OCI-LY1 (cell line): ENCODE measurements at regions not wholly inside any gene's neighbourhood (a gene's known extent, or its start where the extent isn't known, plus 50 kb on each side); places are given as distances from the start of the nearest gene placed in this dataset.

Experiments
- EZH2 ChIP-seq: fragments of 200-600 bp; sonication (generic), shearing (Covaris generic); IDR thresholded peaks from 2 replicates; pipeline ENCODE4 v1.8.0; 2017; ENCODE audit warnings: borderline replicate concordance, mixed run types, mild to moderate bottlenecking, antibody characterized with exemption, low read length, moderate library complexity, mixed read lengths
- TF ChIP-seq, protein P1 (sequence below): fragments of 200-600 bp; sonication (generic), shearing (Covaris generic); IDR thresholded peaks from 2 replicates; pipeline ENCODE4 v1.5.1; 2017; ENCODE audit warnings: mild to moderate bottlenecking, antibody characterized with exemption, low read length, moderate library complexity, mixed read lengths

- TF ChIP-seq, protein P1, sequence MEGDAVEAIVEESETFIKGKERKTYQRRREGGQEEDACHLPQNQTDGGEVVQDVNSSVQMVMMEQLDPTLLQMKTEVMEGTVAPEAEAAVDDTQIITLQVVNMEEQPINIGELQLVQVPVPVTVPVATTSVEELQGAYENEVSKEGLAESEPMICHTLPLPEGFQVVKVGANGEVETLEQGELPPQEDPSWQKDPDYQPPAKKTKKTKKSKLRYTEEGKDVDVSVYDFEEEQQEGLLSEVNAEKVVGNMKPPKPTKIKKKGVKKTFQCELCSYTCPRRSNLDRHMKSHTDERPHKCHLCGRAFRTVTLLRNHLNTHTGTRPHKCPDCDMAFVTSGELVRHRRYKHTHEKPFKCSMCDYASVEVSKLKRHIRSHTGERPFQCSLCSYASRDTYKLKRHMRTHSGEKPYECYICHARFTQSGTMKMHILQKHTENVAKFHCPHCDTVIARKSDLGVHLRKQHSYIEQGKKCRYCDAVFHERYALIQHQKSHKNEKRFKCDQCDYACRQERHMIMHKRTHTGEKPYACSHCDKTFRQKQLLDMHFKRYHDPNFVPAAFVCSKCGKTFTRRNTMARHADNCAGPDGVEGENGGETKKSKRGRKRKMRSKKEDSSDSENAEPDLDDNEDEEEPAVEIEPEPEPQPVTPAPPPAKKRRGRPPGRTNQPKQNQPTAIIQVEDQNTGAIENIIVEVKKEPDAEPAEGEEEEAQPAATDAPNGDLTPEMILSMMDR = no peak
- no peak for TF ChIP-seq EZH2
Observed at GRCh38 chr13:82827724-82828123, 1054.5 kb downstream of the SLITRK1 start.
